Mucosa of gallbladder (tissue), 1 donor: ENCODE measurements at regions not wholly inside any gene's neighbourhood (a gene's known extent, or its start where the extent isn't known, plus 50 kb on each side); places are given as distances from the start of the nearest gene placed in this dataset.
"Not testable (repeated sequence)": the region's sequence is repeated elsewhere in the genome, so short reads cannot be mapped to it uniquely, and the experiment has no call there.

ENCODE experiments used
- DNase-seq: peaks from one replicate; pipeline ENCODE4 v3.0.0-alpha.2; 2020; ENCODE audit warnings: low spot score
- donor health status: DM: no; HTN: no; CAD: no.

- no peak for DNase-seq
These were observed 203.7 kb upstream of the COX10 start for GRCh38 chr17:13865650-13866049.

GRCh38 chr17:13869331-13869940, 199.9 kb upstream of the COX10 start:
- no peak for DNase-seq

GRCh38 chr17:13871261-13871660, 198.0 kb upstream of the COX10 start:
- no peak for DNase-seq

DNA sequence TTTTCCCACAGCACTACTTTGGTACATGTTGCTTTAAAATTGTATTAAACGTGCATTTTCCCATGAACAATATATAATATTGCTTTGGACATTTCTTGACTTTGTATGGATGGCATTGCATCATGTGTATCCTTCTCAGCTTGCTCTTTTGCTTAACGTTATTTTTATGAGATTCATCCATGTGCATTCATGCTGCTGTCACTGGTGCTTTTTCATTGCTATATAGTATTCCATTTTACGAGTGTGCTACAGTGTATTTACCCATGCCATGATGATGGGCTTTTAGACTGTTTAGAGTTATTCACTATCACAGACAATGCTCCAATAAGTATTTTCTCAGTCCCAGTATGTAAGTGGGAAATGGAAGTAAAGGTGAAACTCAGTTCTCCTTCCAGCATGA, 195.2 kb upstream of the COX10 start:
- DNase-seq = no peak

GRCh38 chr17:13874817-13875216, 194.5 kb upstream of the COX10 start:
- no peak for DNase-seq

- no peak for DNase-seq
These were observed 189.3 kb upstream of the COX10 start for GRCh38 chr17:13879961-13880466.

DNA sequence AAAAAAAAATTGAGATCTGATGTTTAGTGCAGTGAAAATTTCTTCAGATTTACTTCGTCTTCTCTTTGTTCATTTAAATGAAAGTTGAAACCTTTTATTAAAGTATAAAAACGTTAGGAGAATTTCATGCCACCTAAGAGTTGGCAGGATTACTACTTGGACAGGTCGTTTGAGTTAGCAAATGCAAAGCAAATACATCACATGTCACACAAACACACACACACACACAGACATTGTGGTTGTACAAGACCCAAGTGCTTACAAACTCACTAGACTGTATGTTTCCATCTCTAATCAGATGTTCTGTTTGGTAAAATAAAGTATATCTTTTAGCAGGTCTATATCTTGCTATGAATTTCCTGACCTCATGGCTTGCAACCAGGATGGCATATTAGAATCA, 185.6 kb upstream of the COX10 start:
- DNase-seq = no peak

DNA sequence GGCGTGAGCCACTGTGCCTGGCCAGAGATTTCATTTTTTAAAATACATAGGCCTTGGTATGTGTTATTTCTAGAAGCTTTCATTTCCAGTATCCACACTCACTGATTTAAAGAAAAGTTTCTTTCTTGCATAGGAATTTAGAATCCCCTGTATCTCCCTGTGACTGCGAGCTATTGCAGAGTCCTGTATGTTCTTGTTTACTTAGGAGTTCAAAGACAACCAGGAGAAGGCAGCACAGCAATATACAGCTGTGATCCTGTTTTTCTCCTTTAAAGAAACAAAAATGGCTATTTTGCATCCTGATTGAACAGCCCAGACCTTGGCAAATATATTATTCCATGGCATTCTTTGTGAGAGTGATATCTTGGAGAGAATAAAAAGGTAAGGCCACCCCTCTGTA, 185.0 kb upstream of the COX10 start:
- DNase-seq = no peak

- DNase-seq = no peak
These were observed 183.8 kb upstream of the COX10 start for GRCh38 chr17:13885550-13885949.

- DNase-seq = no peak
These were observed 183.1 kb upstream of the COX10 start for GRCh38 chr17:13885953-13886889.

DNA sequence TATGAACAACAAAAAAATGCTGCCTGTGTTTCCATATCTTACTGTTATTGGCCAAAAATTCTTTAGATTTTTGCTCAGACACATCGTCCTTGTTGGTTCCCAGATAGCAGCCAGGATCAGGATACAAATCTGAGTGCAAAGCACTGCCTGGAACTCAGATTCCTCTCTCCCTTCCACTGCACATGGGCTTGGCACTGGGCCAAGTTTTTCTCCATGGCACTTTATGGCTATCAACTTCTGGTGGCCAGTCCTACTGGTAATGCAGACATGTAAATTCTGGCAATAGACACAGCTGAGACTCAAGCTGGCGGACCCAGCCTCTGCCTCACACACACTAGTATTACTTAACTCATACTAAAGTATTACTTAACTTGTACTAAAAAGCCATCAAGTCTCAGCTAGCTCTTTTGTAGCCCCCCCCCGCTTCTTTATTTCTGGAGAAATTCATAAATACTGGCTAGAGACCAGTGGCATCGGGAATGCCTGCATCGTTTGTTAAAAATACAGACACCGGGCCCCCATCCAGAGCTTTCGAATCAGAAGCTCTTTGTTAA, 181.2 kb upstream of the COX10 start:
- no peak for DNase-seq

DNA sequence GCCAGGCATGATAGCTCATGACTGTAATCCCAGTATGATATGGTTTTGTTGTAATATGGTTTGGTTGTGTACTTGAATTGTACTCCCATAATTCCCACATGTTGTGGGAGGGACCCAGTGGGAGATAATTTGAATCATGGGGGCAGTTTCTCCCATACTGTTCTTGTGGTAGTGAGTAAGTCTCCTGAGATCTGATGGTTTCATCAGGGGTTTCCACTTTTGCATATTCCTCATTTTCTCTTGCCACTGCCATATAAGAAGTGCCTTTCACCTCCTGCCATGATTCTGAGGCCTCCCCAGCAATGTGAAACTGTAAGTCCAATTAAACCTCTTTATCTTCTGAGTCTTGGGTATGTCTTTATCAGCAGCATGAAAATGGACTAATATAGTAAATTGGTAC, 160.3 kb upstream of the COX10 start:
- DNase-seq = not testable (repeated sequence)

GRCh38 chr17:13909901-13910519, 159.3 kb upstream of the COX10 start:
- DNase-seq = no peak

DNA sequence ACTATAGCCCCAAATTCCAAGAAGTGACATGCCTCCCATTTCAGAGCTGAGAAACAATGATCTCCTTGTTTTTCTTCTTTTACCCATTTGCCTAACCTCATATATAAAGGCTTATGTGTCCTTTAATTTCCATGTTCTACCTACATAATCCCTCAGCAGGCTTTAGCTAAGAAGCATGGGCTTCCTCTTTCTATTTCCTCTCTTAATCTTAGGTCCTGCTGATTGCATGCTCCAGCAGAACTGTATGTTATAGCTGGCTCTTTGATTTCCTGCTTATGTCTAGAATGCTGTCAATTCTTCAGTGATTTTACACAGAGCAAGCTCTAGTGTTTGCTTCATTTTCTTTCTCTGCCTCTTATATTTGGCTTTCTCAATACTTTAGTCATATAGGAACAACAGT, 151.7 kb upstream of the COX10 start:
- no peak for DNase-seq

DNA sequence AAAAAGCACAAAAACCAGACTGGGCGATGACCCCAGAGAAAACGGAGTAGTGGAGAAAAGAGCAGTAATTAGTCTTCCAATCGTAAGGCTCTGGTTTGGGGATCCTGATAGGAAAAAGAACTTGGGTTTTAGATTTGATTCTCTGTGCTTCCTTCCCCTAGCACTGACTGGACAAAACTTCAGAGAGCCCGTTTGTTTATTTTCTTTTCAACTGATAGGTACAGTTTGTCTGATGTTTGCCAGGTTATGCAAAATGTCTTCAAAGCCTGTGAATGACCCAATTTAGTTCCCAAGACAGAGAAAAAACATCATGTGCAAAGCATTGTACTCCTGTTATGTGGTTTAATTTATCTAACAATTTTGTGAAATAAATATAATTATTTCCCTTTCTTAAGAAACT, 151.1 kb upstream of the COX10 start:
- no peak for DNase-seq

DNA sequence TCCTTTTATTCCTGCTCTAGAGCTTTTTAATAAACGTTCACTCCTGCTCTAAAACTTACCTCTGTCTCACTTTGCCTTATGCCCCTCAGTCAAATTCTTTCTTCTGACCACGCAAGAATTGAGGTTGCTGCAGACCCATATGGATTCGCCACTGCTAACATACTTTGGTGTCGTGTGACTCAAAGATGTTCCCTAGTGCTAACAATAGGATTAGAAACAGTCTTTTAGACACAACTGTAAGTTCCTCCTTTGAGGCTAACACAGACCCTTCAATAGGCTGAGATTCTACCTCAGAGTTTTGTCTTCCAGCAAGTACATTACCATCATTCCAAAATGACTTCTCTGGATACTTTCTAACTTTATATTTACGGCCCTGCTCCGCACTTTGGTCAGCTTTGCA, 149.5 kb upstream of the COX10 start:
- no peak for DNase-seq

DNA sequence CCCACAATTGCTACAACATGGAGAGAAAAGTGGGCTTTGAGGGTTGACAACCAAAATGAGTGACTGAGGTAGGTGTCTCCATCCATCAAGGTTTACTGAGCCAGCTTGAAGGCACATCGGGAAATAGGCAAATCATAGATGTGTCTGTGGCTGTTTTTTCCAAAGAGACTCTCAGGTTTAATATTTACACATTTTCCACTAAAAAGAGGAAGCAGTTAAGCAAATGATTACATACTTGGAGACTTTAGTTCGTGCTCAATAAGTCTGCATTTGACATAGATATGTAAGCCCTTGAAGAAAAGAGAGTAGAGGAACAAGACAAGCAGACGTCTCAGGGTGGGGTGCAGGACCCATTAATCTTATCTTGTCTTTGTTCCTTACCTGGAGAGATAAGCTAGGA, 148.9 kb upstream of the COX10 start:
- DNase-seq = no peak

GRCh38 chr17:13921841-13922776, 147.2 kb upstream of the COX10 start:
- DNase-seq = no peak

- DNase-seq = no peak
These were observed 146.4 kb upstream of the COX10 start for GRCh38 chr17:13922885-13923284.

- no peak for DNase-seq
These were observed 143.7 kb upstream of the COX10 start for GRCh38 chr17:13925579-13925978.

DNA sequence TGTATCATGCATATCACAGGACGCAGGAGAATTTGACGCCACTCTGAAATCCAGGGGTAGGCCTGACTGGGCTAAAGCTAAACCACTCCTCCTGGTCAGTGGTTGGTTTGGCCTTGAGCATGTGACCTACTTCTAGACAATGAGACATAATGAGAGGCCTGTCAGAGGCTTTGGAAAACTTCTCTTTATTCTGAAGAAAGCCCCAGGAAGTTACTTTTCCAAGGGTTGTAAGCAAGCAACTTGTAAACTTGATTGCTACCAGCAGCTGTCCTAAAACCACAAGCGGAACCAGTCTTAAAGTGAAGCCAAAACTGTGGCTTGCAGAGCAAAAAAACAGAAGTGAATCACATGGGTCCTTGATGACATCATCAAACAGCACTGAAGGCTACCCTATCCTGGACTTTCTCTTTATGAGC, 138.2 kb upstream of the COX10 start:
- peak; percentile 54 for DNase-seq
